H1 (cell line): ENCODE measurements at regions not wholly inside any gene's neighbourhood (a gene's known extent, or its start where the extent isn't known, plus 50 kb on each side); places are given as distances from the start of the nearest gene placed in this dataset.

Experiments used
- CTCF ChIA-PET: fragments of 300-600 bp; sonication (Branson Sonifier 250); formaldehyde crosslinking; loops from one replicate; lab custom pipeline; 2021; ENCODE audit not compliant: partially characterized antibody; lab: Charles Lee
- POLR2A ChIA-PET: fragments of 300-600 bp; sonication (Branson Sonifier 250); formaldehyde crosslinking; loops from one replicate; lab custom pipeline; 2021; ENCODE audit warnings: inconsistent platforms; ENCODE audit not compliant: partially characterized antibody; lab: Charles Lee
- DNase-seq, 2 experiments: peaks; one replicate each; pipeline versions ENCODE4 v3.0.0 to v3.0.0-alpha.2; 2010 to 2022; ENCODE audit warnings: low spot score in 2 of 2, low read depth in 1 of 2, mixed read lengths in 1 of 2
- FAIRE-seq: peaks from 2 replicates; lab custom pipeline; 2011; peaks lifted over from hg19 to GRCh38; lab: Jason Lieb, UNC
- H2AFZ ChIP-seq: 2 replicates; pipeline ENCODE4 v1.8.1; 2012; ENCODE audit warnings: low read length, inconsistent platforms
- H2AK5ac ChIP-seq: 2 replicates; pipeline ENCODE4 v1.6.1; 2013; ENCODE audit warnings: low read depth, low read length
- H2BK120ac ChIP-seq: replicated peaks from 2 replicates; pipeline ENCODE3; 2013; ENCODE audit warnings: low read depth, low read length, inconsistent platforms
- H2BK12ac ChIP-seq: 2 replicates; pipeline ENCODE4 v1.6.1; 2013; ENCODE audit warnings: low read depth, low read length
- H2BK15ac ChIP-seq: 2 replicates; pipeline ENCODE4 v1.6.1; 2013; ENCODE audit warnings: low read length
- H2BK20ac ChIP-seq: 2 replicates; pipeline ENCODE4 v1.6.1; 2013; ENCODE audit warnings: low read length
- H2BK5ac ChIP-seq: 2 replicates; pipeline ENCODE4 v1.6.1; 2013; ENCODE audit warnings: low read depth, low read length
- H3K14ac ChIP-seq: 2 replicates; pipeline ENCODE4 v1.6.1; 2013; ENCODE audit warnings: inconsistent platforms; ENCODE audit not compliant: insufficient read length
- H3K18ac ChIP-seq: 2 replicates; pipeline ENCODE4 v1.6.1; 2013; ENCODE audit warnings: low read length; ENCODE audit errors: extremely low read depth
- H3K23ac ChIP-seq: 2 replicates; pipeline ENCODE4 v1.6.1; 2013; ENCODE audit warnings: inconsistent platforms; ENCODE audit not compliant: insufficient read length
- H3K23me2 ChIP-seq: 2 replicates; pipeline ENCODE4 v1.6.1; 2013; ENCODE audit warnings: low read depth, low read length
- H3K27ac ChIP-seq: 2 replicates; pipeline ENCODE4 v1.6.1; 2011; ENCODE audit warnings: low read depth, low read length, inconsistent platforms
- H3K27me3 ChIP-seq, 4 experiments: replicated peaks in 1 of 4; 1 replicate in 1 of 4; 2 replicates in 3 of 4; pipeline versions ENCODE4 v1.6.1 to v1.8.1; 2011 to 2013; ENCODE audit warnings: low read length in 3 of 4, mild to moderate bottlenecking in 3 of 4, inconsistent platforms in 2 of 4, mixed read lengths in 2 of 4, moderate library complexity in 1 of 4; ENCODE audit not compliant: control insufficient read depth in 3 of 4, insufficient read depth in 3 of 4; ENCODE audit errors: extremely low read depth in 1 of 4
- H3K36me3 ChIP-seq, 4 experiments: 2 replicates each; pipeline versions ENCODE4 v1.6.1 to v1.8.1; 2011 to 2013; ENCODE audit warnings: mild to moderate bottlenecking in 4 of 4, low read length in 3 of 4, moderate library complexity in 2 of 4, control low read depth in 1 of 4, inconsistent platforms in 1 of 4; ENCODE audit not compliant: insufficient read depth in 4 of 4, control insufficient read depth in 2 of 4
- H3K4ac ChIP-seq: replicated peaks from 2 replicates; pipeline ENCODE3; 2013; ENCODE audit warnings: low read length, low read depth, mixed read lengths, inconsistent platforms; ENCODE audit not compliant: insufficient read length
- H3K4me1 ChIP-seq, 4 experiments: replicated peaks in 1 of 4; 1 replicate in 1 of 4; 2 replicates in 3 of 4; pipeline versions ENCODE4 v1.6.1 to v1.8.1; 2011 to 2013; ENCODE audit warnings: low read length in 3 of 4, inconsistent platforms in 2 of 4, mixed read lengths in 1 of 4; ENCODE audit not compliant: insufficient read depth in 4 of 4, control insufficient read depth in 3 of 4
- H3K4me2 ChIP-seq, 2 experiments: 2 replicates each; pipeline versions ENCODE4 v1.6.1 to v1.8.1; 2011 to 2013; ENCODE audit warnings: low read depth in 2 of 2, low read length in 2 of 2, control low read depth in 1 of 2, inconsistent platforms in 1 of 2, mild to moderate bottlenecking in 1 of 2; ENCODE audit not compliant: insufficient read depth in 1 of 2
- H3K4me3 ChIP-seq, 4 experiments: fragments of 200-600, 300-600 bp in 1 of 4; sonication (generic), shearing (Covaris generic), sonication (Bioruptor Twin) in 1 of 4; 2 replicates each; pipeline versions ENCODE4 v1.5.1 to v1.8.1; 2011 to 2016; ENCODE audit warnings: low read length in 4 of 4, low read depth in 3 of 4, control low read depth in 2 of 4, inconsistent platforms in 2 of 4, mild to moderate bottlenecking in 2 of 4, mixed read lengths in 1 of 4, moderate library complexity in 1 of 4; ENCODE audit not compliant: insufficient read depth in 2 of 4; ENCODE audit errors: extremely low read depth in 1 of 4
- H3K56ac ChIP-seq: replicated peaks from 2 replicates; pipeline ENCODE3; 2013; ENCODE audit warnings: low read depth, mild to moderate bottlenecking, mixed read lengths, low read length, inconsistent platforms; ENCODE audit not compliant: insufficient read length
- H3K79me1 ChIP-seq: 2 replicates; pipeline ENCODE4 v1.6.1; 2013; ENCODE audit warnings: low read depth, low read length, control low read depth
- H3K79me2 ChIP-seq, 2 experiments: 2 replicates each; pipeline versions ENCODE4 v1.6.1 to v1.8.1; 2012 to 2013; ENCODE audit warnings: low read length in 2 of 2, mild to moderate bottlenecking in 2 of 2, inconsistent platforms in 1 of 2; ENCODE audit not compliant: insufficient read depth in 2 of 2, control insufficient read depth in 1 of 2
- H3K9ac ChIP-seq, 4 experiments: replicated peaks in 1 of 4; 1 replicate in 1 of 4; 2 replicates in 3 of 4; pipeline versions ENCODE4 v1.6.1 to v1.8.1; 2011 to 2013; ENCODE audit warnings: low read depth in 3 of 4, low read length in 3 of 4, control low read depth in 2 of 4, mild to moderate bottlenecking in 2 of 4, moderate library complexity in 2 of 4, inconsistent platforms in 1 of 4; ENCODE audit errors: extremely low read depth in 1 of 4
- H3K9me3 ChIP-seq, 2 experiments: 2 replicates each; pipeline versions ENCODE4 v1.6.1 to v1.8.1; 2012 to 2013; ENCODE audit warnings: mild to moderate bottlenecking in 2 of 2, moderate library complexity in 2 of 2, control low read depth in 1 of 2, inconsistent platforms in 1 of 2, low read depth in 1 of 2, low read length in 1 of 2, mixed read lengths in 1 of 2; ENCODE audit not compliant: insufficient read depth in 2 of 2
- H4K20me1 ChIP-seq, 2 experiments: replicated peaks in 1 of 2; 2 replicates each; pipeline versions ENCODE3 to v1.8.1; 2011 to 2013; ENCODE audit warnings: inconsistent platforms in 2 of 2, low read length in 2 of 2, mild to moderate bottlenecking in 1 of 2; ENCODE audit not compliant: insufficient read depth in 2 of 2, control insufficient read depth in 1 of 2
- H4K5ac ChIP-seq: 2 replicates; pipeline ENCODE4 v1.6.1; 2013; ENCODE audit warnings: low read length, low read depth, mixed read lengths, inconsistent platforms; ENCODE audit not compliant: insufficient read length
- H4K8ac ChIP-seq: 2 replicates; pipeline ENCODE4 v1.8.0; 2013; ENCODE audit warnings: mild to moderate bottlenecking, moderate library complexity, low read length, inconsistent platforms; ENCODE audit not compliant: insufficient read depth; ENCODE audit errors: extremely low read depth
- H4K91ac ChIP-seq: replicated peaks from 2 replicates; pipeline ENCODE3; 2013; ENCODE audit warnings: low read length, mixed read lengths, inconsistent platforms; ENCODE audit not compliant: insufficient read length
- BCL11A ChIP-seq, 2 experiments: IDR thresholded peaks; one replicate each; pipeline ENCODE4 v1.6.1; 2011; ENCODE audit warnings: low read depth in 2 of 2, low read length in 2 of 2, mild to moderate bottlenecking in 2 of 2
- BRCA1 ChIP-seq: IDR thresholded peaks from 2 replicates; pipeline ENCODE4 v1.6.1; 2012; ENCODE audit warnings: low read depth, low read length, improper control_type of control experiment
- CREB1 ChIP-seq: IDR thresholded peaks from 2 replicates; pipeline ENCODE4 v1.6.1; 2012; ENCODE audit warnings: inconsistent platforms
- CTBP2 ChIP-seq: IDR thresholded peaks from 2 replicates; pipeline ENCODE4 v1.7.0; 2011; ENCODE audit warnings: borderline replicate concordance, mild to moderate bottlenecking, moderate library complexity, mixed read lengths, low read length; ENCODE audit not compliant: insufficient read depth, insufficient read length
- HDAC6 ChIP-seq: IDR thresholded peaks from one replicate; pipeline ENCODE4 v1.7.1; 2012; ENCODE audit warnings: low read depth, mild to moderate bottlenecking, inconsistent platforms, low read length, moderate library complexity
- JUN ChIP-seq: IDR thresholded peaks from 2 replicates; pipeline ENCODE4 v1.6.1; 2011; ENCODE audit warnings: low read depth, mild to moderate bottlenecking, improper control_type of control experiment, low read length
- KDM5A ChIP-seq: fragments of 200-600 bp; IDR thresholded peaks from 2 replicates; pipeline ENCODE4 v1.7.1; 2012; ENCODE audit warnings: mild to moderate bottlenecking, low read length, inconsistent platforms, mixed read lengths
- MAFK ChIP-seq: IDR thresholded peaks from 2 replicates; pipeline ENCODE4 v1.6.1; 2012; ENCODE audit warnings: low read depth, mild to moderate bottlenecking, improper control_type of control experiment, low read length
- RAD21 ChIP-seq, 2 experiments: IDR thresholded peaks in 1 of 2; conservative IDR thresholded peaks in 1 of 2; 2 replicates each; pipeline ENCODE4 v1.6.1; 2011; ENCODE audit warnings: low read depth in 2 of 2, low read length in 2 of 2, improper control_type of control experiment in 1 of 2, inconsistent platforms in 1 of 2, mild to moderate bottlenecking in 1 of 2, moderate library complexity in 1 of 2
- SIRT6 ChIP-seq: IDR thresholded peaks from one replicate; pipeline ENCODE4 v1.7.1; 2012; ENCODE audit warnings: low read length, inconsistent platforms
- SP1 ChIP-seq: IDR thresholded peaks from 2 replicates; pipeline ENCODE4 v1.6.1; 2011; ENCODE audit warnings: low read depth, low read length
- SUZ12 ChIP-seq: fragments of 200-600 bp; sonication (generic); IDR thresholded peaks from 2 replicates; pipeline ENCODE4 v1.6.1; 2012; ENCODE audit warnings: mild to moderate bottlenecking, inconsistent platforms, low read length, moderate library complexity, mixed read lengths
- TAF7 ChIP-seq: optimal IDR thresholded peaks from 2 replicates; pipeline ENCODE3; 2011; ENCODE audit warnings: low read depth, mild to moderate bottlenecking, inconsistent platforms, low read length, moderate library complexity, borderline replicate concordance
- TEAD4 ChIP-seq: IDR thresholded peaks from 2 replicates; pipeline ENCODE4 v1.6.1; 2012; ENCODE audit warnings: low read depth, low read length, inconsistent platforms, mixed read lengths
- YY1 ChIP-seq: IDR thresholded peaks from 2 replicates; pipeline ENCODE4 v1.6.1; 2011; ENCODE audit warnings: low read depth, mild to moderate bottlenecking, low read length
- WGBS, 2 experiments: shearing (Covaris generic) in 1 of 2; methylation state at CpG; one replicate each; pipeline versions ENCODE4 v1.1.6 to v1.1.7; 2013 to 2015; ENCODE audit warnings: low lambda C conversion rate in 2 of 2, mixed read lengths in 2 of 2, inconsistent platforms in 1 of 2, low coverage in 1 of 2, missing lambda C conversion rate in 1 of 2; ENCODE audit not compliant: insufficient replicate concordance in 2 of 2, insufficient coverage in 1 of 2, insufficient read length in 1 of 2; ENCODE audit errors: extremely low coverage in 1 of 2, missing lambda C conversion rate in 1 of 2; 5-methylcytosine and 5-hydroxymethylcytosine counted together
- TF ChIP-seq, protein P1 (sequence below): IDR thresholded peaks from 2 replicates; pipeline ENCODE4 v1.6.1; 2011; ENCODE audit warnings: low read depth, mild to moderate bottlenecking, low read length; ENCODE audit not compliant: insufficient read depth

DNA sequence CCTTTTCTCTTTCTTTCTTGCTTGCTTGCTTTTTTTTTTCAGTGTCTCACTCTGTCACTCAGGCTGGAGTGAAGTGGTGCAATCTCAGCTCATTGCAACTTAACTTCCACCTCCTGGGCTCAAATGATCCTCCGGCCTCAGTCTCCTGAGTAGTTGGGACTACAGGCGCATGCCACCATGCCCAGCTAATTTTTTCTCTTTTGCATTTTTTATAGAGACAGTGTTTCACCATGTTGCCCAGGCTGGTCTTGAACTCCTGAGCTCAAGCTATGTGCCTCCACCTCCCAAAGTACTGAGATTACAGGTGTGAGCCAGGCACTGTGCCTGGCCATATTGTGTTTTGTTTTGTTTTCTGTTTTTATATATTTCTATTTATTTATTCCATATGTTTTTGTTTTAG lies 461.0 kb downstream of the ADAMTS20 start:
- DNase-seq, result no peak
- no peak overlapping the region for H4K5ac ChIP-seq
- no peaks in the 10 kb centered on the region for H3K27me3 ChIP-seq
- H2BK120ac ChIP-seq, result no peak overlapping the region
- H3K36me3 ChIP-seq, result no peaks in the 10 kb centered on the region
- no peak overlapping the region for H3K4me3 ChIP-seq
- H3K56ac ChIP-seq, result no peak overlapping the region
- no peaks in the 10 kb centered on the region for H3K23me2 ChIP-seq
- no peak overlapping the region for H2BK12ac ChIP-seq
- no peak overlapping the region for H3K27ac ChIP-seq
- POLR2A ChIA-PET, result no interaction called here
- CTCF ChIA-PET, result interaction anchor here (0.9 kb wide), 1 partner anchor 157 kb away, joined by 3 read pairs; no protein-coding TSS in a partner anchor
- H2BK20ac ChIP-seq, result no peak overlapping the region
- H3K79me1 ChIP-seq, result no peaks in the 10 kb centered on the region
- H2AFZ ChIP-seq, result no peak overlapping the region
- H3K23ac ChIP-seq, result no peak overlapping the region
- H3K9me3 ChIP-seq, result no peaks in the 10 kb centered on the region
- no peak overlapping the region for H3K4ac ChIP-seq
- no peak overlapping the region for H2BK5ac ChIP-seq
- H4K8ac ChIP-seq, result no peak overlapping the region
- no peak overlapping the region for H3K4me2 ChIP-seq
- no peak overlapping the region for H3K14ac ChIP-seq
- H3K79me2 ChIP-seq, result no peaks in the 10 kb centered on the region
- H3K4me1 ChIP-seq, result no peaks in the 10 kb centered on the region
- H3K18ac ChIP-seq, result no peak overlapping the region
- H4K20me1 ChIP-seq, result no peaks in the 10 kb centered on the region
- WGBS, 2 experiments, result 89% methylated on average over 2 of the region's 2 CpGs; no CpG with 5 or more reads in 1 of the 2 experiments
- no peak overlapping the region for H4K91ac ChIP-seq
- no peak for FAIRE-seq
- no peak overlapping the region for H2AK5ac ChIP-seq
- H3K9ac ChIP-seq, result no peak overlapping the region
- no peak overlapping the region for H2BK15ac ChIP-seq
- TF ChIP-seq CTBP2, result no peak
- TF ChIP-seq SUZ12, result no peak
- TF ChIP-seq TEAD4, result no peak
- TF ChIP-seq RAD21 (IDR thresholded peaks at IDR 0.05 in 1 of 2, conservative IDR thresholded peaks at IDR 0.05 in 1 of 2; ENCODE audit: low read depth in 2 of 2, low read length in 2 of 2), result no peak
- no peak for TF ChIP-seq YY1
- TF ChIP-seq TAF7, result no peak
- TF ChIP-seq HDAC6, result no peak
- TF ChIP-seq KDM5A, result no peak
- TF ChIP-seq SIRT6, result no peak
- TF ChIP-seq CREB1, result no peak
- TF ChIP-seq SP1, result no peak
- TF ChIP-seq, protein P1, sequence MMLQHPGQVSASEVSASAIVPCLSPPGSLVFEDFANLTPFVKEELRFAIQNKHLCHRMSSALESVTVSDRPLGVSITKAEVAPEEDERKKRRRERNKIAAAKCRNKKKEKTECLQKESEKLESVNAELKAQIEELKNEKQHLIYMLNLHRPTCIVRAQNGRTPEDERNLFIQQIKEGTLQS, result no peak
- TF ChIP-seq JUN, result no peak
- TF ChIP-seq BRCA1, result no peak
- TF ChIP-seq BCL11A (IDR thresholded peaks at IDR 0.05; ENCODE audit: low read depth in 2 of 2, low read length in 2 of 2), result no peak
- no peak for TF ChIP-seq MAFK
